Jurkat, Clone E6-1 (cell line): ENCODE measurements at regions not wholly inside any gene's neighbourhood (a gene's known extent, or its start where the extent isn't known, plus 50 kb on each side); places are given as distances from the start of the nearest gene placed in this dataset.
"Not testable (repeated sequence)": the region's sequence is repeated elsewhere in the genome, so short reads cannot be mapped to it uniquely, and the experiment has no call there.

Experiments used
- DNase-seq: peaks from one replicate; pipeline ENCODE4 v3.0.0-alpha.2; 2011; ENCODE audit warnings: low read depth, low spot score
- H3K4me3 ChIP-seq: 2 replicates; pipeline ENCODE4 v1.5.1; 2011; ENCODE audit warnings: mild to moderate bottlenecking, low read length, control low read depth, moderate library complexity

DNA sequence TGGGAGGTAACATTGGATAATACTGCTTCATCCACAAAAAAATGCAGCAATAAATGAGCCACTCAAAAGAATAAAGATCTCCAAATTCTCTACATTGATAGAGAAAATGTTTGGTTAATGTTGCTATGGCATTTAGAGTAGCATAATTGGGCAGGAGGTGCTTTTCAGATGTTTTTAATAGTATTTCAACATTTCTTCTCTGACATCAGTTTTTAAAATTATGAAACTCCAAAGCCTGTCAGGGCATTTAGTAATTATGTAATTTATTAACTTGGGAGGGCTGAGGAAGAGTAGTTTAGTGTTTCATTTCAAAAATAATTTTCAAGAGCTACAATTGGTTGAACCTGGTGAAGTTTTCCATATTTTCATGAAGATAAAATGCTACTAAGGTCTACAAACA, 211.3 kb upstream of the INTU start:
- H3K4me3 ChIP-seq: no peak overlapping the region
- no peak for DNase-seq

DNA sequence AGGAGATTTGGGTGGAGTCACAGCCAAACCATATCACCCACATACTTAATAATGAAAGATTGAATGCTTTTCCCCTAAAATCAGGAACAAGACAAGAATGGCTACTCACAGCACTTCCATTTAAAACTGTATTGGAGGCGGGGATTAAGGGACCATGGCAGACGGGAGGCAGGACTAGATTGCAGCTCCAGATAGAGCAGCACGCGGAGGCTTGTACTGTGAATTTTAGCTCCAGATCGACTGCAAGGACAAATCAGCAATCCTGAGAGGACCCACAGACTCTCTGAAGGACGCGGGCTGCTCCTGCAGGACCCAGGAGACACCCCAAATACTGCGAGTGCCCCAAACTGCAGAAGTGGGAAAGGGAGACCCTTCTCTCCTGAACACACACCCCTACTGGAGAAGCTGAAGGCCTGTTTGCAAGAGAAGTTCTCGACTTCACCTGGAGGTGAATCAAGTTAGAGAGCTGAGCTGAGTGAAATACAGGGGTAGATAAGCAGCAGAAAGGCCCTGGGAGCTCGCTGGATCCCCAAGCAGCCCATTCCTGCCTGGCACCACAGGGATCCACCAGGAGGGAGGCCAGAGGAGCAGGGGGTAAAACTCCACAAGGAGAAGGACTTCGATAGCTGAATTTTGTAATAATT, 207.4 kb upstream of the INTU start:
- DNase-seq: no peak
- no peak overlapping the region for H3K4me3 ChIP-seq

DNA sequence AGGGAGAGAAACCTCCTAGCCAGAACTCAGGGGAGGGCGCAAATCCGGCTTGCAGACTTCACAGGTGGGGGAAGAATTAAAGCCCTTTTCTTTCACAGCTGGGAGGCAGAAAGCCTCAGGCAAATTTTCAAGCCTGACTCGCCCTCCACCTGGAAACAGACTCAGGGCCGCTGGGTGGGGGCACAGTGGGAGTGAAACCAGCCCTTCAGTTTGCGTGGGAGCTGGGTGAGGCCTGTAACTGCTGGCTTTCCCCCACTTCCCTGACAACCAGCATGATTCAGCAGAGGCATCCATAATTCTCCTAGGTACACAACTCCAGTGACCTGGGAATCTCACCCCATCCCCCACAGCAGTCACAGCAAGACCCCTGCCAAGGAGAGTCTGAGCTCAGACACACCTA, 206.9 kb upstream of the INTU start:
- DNase-seq: no peak
- no peak overlapping the region for H3K4me3 ChIP-seq

DNA sequence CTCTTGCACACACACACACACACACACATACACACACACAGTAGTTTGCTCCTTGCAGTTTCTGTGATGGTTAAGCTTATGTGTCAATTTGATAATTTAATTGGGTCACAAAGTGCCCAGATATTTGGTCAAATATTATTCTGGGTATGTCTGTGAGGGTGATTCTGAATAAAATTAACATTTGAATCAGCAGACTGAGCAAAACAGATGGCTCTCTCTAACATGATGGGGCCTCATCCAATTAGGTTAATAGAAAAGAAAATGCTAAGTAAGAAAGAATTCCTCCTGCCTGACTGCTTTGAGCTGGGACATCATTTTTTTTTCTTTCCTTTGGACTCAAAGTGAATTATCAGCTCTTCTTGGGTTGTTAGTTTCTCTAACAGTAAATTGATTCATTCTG, 191.2 kb upstream of the INTU start:
- no peak for DNase-seq

DNA sequence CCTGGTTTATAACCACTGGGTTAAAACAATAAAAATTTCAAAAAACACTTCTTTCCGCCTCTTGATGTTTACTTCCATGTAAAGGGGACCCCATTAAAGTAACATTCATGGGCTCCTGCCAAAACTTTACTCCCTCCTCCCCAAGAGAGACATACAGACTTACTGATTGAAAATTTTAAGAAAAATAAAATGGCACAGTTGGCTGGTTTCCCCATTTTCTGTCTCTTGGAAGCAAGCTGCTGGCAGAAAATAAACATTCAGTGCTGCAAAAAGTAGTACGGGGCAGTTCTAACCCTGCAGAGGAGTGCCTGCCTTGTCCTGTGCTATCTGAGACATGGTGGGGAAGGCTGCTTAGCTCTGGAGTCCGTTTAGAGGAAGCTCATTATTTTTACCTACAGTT, 187.3 kb upstream of the INTU start:
- DNase-seq: no peak
- no peak overlapping the region for H3K4me3 ChIP-seq

More for the DNA sequence above, 191.2 kb upstream of the INTU start:
- H3K4me3 ChIP-seq: no peak overlapping the region

DNA sequence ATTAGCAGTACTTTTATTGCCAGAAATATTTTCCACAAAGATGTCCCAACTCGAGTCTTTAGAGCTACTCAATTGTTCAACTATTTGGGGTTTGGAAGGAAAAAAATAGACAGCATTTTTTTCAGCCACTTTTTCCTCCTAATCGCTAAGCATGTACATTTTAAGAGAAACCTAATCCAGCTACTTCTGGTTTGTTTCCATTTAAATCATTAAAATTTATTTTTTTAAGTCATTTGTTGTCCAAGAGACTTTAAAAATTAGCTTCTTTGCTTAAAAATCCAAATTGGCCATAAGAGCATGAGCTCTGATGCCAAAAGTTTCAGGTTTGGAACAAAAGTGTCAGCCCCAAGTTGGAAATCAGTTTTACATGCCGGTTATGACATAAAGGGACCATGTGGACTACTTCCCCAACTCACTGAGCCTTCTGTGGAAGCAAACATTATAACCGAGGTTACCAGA, 186.3 kb upstream of the INTU start:
- H3K4me3 ChIP-seq: no peak overlapping the region
- DNase-seq: no peak

DNA sequence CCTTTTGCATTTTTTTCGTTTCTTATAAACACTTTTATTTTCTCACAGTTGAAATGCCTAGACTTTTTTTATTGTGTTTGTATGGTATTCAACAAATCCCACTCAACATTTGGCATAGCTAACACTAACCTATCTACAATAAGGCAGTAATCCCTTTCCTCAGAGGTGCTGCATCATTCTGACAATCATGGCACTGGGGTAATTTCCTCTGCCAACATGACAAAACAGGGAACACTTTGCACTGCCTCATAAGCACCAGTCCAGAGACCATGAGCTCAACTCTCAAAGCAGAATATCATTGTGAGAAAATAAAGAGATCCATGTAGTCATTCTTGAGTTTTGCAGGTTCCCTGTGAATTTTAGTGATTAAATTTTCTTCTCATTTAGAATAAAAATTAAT, 183.8 kb upstream of the INTU start:
- no peak for DNase-seq
- no peak overlapping the region for H3K4me3 ChIP-seq

DNA sequence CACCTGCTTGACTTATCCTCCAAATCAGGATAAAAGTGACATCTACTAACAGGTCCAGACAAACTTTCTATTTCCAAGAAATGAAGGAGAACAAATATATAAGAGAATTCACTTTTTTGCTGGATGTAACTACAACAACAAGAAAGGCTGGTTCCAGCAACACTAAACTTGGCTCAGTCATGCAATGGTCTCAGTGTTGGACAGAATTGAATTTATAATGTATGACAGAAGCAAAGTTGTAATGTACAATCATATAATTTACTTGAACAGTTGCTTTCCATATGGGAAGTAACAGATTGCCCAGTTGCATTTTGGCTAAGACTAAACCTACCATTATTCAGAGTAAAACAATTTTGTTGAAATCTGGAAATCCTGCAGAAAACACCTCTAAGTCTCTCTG, 183.3 kb upstream of the INTU start:
- no peak for DNase-seq
- H3K4me3 ChIP-seq: no peak overlapping the region

DNA sequence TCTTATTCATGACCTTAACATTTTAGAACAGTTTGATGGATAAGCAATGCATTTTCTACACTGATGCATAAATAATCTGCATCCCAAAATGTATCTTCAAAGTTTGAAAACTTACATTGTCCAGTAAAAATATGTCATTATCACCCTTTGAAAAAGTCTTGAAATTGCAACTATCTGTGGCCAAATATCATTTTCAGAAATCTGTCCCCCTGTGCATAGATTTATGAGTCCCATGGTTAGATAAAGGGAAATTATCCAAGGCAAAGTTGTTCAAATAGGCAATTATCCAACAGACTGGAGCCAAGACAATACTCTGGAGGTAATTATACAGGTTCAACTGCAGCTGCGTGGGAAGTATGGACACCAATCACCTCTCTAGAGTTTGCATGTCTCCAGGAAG, 182.5 kb upstream of the INTU start:
- no peak overlapping the region for H3K4me3 ChIP-seq
- DNase-seq: no peak

DNA sequence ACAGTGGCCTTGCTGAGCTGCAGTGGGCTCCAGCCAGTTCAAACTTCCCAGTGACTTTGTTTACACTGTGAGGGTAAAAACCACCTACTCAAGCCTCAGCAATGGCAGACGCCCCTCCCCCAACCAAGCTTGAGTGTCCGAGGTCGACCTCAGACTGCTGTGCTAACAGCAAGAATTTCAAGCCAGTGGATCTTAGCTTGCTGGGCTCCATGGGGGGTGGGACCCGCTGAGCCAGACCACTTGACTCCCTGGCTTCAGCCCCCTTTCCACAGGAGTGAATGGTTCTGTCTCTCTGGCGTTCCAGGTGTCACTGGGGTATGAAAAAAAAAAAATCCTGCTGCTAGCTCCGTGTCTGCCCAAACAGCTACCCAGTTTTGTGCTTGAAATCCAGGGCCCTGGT, 168.9 kb upstream of the INTU start:
- H3K4me3 ChIP-seq: no peak overlapping the region
- no peak for DNase-seq

DNA sequence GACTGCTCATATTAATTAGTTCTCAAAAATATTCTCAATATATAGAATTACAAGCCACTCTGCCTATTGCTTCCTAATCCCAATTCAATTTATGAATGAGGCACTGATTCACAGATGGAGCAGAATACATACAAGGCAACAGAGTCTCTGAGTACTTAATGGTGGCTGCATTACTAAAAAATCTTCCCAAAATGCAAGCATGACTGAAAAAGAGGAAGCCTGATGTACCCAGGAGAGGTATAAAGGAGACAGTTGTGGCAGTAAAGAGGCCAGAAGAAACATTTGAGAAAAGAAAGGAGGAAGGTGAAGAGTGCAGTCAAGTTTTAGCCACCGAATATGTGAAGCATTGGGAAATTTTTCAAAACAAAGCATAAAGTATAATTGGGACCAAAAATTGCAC, 163.2 kb upstream of the INTU start:
- H3K4me3 ChIP-seq: no peak overlapping the region
- no peak for DNase-seq

DNA sequence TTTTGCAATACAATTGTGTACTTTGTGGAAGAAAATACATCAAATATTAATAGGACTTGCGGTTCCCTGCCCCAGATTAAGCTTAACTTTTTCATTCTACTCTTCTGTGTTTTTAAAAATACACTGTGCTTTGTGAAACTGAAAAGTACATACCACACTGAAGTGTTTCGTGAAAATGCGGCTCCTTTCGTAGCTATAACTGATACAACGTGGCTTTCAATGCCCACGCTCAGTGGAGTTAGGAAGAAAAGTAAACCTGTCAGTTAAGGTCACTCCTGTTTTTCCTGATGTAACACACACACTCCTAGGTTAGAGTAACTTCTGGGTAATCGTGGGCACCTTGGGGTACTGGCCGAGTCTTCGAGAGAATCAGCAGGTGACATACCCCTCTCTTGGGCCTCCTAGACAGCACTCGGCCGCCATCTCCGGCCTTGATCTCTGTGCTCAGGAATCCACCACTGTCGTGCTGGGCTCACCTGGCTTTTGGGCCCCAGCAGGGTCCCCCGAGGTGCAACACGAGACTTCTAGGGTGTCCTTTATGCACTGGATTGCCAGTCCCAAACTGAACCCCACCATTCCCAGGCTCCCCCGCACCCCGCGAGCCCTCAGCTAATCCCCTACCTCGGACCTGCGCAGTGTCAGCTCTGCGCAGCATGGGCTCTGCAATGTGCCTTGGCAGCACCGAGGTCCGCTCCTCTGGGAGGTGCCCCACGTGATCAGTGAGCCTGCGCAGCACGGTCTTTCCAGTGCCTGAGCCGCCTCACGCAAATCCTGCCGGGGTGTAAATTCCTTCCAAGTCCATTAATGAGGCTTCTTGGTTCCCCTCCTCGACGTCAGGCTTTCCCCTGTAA, 162.6 kb upstream of the INTU start:
- no peak for DNase-seq
- no peak overlapping the region for H3K4me3 ChIP-seq

DNA sequence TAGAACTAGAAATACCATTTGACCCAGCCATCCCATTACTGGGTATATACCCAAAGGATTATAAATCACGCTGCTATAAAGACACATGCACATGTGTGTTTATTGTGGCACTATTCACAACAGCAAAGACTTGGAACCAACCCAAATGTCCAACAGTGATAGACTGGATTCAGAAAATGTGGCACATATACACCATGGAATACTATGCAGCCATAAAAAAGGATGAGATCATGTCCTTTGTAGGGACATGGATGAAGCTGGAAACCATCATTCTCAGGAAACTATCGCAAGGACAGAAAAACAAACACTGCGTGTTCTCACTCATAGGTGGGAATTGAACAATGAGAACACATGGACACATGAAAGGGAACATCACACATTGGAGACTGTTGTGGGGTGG, 154.5 kb upstream of the INTU start:
- not testable (repeated sequence) for H3K4me3 ChIP-seq, DNase-seq

DNA sequence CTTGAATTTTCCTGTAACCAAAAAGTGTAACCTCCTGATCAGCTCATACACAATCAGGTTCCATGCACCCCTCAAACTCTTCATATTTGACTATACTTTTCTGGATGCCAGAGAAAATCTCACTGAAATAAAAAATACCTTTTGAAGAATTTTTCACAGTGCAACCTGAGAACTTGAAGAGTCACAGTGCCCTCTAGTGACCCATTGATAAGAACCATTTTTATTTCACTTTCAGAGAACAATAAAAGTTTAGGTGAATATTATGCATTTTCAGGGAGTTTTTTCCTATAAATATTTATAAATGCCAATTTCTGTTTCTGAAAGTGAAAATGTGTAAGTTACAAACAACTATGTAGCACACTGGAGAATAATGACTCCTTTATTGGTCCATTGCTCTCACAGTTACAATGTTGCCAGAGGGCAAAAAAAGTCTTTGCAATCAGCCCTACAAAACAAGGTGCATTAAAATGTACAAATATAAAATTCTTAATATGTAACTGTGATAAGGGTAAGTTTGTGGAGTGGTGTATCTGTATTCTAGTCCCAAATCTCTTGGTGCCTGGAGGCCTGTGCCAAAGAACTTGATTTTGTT, 153.6 kb upstream of the INTU start:
- DNase-seq: peak; percentile 26
- no peak overlapping the region for H3K4me3 ChIP-seq

DNA sequence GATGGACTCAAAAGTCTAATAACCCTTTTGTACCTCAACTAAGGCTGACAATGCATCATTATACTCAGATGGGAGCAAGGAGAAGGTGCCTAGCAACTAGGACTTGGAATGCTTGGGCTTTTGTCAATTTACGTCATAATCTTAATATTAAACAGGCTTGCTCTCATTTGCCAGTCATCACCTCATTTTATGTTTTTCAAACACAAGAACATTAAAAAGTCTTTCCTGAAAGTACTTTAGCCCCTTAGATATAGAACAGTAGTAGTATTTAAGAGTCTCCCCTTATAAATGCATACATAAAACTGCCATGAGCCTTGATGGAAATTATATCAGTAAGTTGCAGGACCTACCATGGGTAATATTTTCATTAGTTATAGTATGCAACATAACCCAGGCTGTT, 150.7 kb upstream of the INTU start:
- DNase-seq: no peak
- H3K4me3 ChIP-seq: no peak overlapping the region

DNA sequence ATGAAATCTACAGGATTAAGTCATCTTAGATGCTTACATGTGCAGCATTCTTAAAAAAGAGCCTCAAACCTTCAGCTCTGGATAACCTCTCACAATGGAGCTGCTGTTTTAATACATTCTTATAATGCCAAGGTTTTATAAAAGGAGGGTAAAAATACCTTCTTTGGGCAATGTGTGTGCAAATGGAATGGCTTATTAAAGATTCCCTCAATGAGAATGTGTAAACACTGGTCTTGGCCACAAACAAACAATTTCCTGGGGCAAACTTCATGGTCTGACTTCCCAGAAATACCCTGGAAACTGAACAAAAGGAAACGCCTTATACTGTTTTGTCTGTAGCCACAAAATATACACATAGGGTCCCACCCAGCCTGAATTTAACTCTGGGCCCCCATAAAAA, 148.6 kb upstream of the INTU start:
- no peak for DNase-seq

DNA sequence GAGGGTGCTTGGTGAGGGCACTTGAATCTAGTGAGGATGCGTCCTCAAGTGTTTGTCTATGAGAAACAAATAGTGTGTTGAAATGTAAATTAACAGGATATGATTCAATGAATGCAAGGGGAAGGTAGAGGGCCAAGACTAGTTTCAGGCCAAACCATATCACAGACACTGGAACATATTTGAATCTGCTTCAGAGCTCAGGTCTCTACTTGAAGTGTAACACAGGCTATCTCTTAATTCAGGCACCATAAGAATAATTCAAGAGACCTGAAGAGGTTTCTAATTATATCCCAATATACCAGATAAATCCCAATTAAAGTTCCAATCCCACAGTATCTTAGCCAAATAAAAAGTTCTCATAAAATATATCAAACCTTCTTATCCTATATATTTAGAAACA, 146.5 kb upstream of the INTU start:
- no peak for DNase-seq
- H3K4me3 ChIP-seq: no peak overlapping the region

More for the DNA sequence above, 148.6 kb upstream of the INTU start:
- H3K4me3 ChIP-seq: no peak overlapping the region

DNA sequence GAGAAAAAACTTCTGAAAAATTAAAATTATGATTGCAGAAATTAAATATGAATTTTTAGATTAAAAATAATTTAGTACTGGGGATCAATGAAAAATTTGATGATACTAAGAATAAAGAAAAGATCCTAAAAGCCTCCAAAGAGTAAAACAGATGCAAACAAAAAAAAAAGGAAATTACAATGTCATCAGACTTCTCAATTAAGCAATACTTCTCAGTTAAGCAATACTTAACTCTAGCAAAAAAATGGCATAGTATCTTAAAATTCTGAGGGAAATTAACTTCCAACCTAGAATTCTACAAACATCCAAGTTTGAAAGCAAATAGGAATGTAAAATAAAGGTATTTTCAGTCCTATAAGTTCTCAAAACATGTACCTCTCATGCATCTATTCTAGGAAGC, 141.2 kb upstream of the INTU start:
- no peak for DNase-seq
- H3K4me3 ChIP-seq: no peak overlapping the region

DNA sequence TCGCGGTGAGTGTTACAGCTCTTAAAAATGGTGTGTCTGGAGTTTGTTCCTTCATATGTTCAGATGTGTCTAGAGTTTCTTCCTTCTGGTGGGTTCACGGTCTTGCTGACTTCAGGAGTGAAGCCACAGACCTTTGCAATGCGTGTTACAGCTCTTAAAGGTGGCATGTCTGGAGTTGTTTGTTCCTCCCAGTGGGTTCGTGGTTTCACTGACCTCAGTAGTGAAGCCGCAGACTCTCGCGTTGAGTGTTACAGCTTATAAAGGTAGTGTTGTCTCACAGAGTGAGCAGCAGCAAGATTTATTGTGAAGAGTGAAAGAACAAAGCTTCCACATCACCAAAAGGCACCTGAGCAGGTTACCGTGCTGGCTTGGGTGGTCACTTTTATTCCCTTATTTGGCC, 135.9 kb upstream of the INTU start:
- H3K4me3 ChIP-seq, DNase-seq: not testable (repeated sequence)

DNA sequence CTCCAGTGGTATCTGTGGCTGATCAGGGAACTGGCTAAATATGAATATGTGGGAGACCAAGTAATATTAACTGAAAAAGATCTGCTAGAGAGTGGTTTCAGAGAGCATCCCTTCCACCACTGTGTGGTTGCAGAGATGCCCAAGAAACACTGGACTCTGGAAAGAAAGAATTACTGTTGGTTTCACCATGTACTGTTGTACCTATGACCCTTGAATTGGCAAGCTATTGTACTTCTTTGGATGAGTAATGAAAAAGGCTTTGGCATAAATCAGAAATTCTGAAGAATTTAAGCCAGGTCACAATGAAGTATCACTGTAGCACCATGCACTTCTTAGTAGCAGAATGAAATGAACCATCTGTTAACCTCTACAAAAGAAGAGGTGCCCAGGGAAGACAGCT, 134.4 kb upstream of the INTU start:
- no peak overlapping the region for H3K4me3 ChIP-seq
- DNase-seq: no peak
